Stimulated activated CD4-positive, alpha-beta T cell treated with anti-CD3 and anti-CD28 coated beads, Interleukin-12 subunit alpha, Interleukin-12 subunit beta, amount 100 ng/mL, for 48 hours (primary cell): ENCODE measurements at regions not wholly inside any gene's neighbourhood (a gene's known extent, or its start where the extent isn't known, plus 50 kb on each side); places are given as distances from the start of the nearest gene placed in this dataset.

Source experiments
- DNase-seq, 3 donors: peaks; one replicate each; pipeline ENCODE4 v3.0.0-alpha.2; 2020; ENCODE audit warnings: low read depth in 2 of 3, low spot score in 1 of 3

DNA sequence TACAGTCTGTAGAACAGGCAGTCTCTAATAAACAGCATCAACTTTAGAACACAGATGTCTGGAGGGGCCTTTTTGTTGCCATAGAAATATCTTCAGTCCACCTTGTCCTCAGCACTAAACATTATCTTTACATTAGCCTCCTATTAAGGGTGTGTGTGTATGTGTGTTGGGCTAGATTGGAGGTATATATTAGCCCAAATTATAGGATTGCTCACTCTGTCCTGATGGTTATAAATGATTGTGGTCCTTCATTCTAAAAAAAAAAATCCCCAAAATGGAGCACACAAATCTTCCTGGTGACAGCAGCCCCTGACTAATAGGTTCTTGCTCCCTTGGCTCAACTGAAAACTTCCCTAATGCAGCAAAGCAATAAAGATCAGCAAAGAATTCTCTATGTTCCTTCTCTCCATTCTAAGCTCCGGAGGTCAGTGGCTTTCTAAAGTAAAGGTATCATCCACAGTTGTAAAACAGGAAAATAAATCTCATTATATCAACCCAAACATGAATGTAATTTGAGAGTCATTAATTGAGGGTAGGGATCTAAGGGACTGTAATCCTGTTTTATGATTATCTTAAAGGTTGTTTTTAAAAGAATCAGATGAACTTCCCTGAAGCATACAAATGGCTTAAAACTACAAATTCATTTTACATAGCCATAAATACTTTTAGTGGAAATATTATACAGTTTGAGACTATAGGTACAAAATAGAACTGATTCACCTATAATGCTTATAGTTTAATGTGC is 232.7 kb downstream of the KLF12 start:
- no peak for DNase-seq

- DNase-seq = no peak
Observed at GRCh38 chr13:73900591-73900990, 233.6 kb downstream of the KLF12 start.

DNA sequence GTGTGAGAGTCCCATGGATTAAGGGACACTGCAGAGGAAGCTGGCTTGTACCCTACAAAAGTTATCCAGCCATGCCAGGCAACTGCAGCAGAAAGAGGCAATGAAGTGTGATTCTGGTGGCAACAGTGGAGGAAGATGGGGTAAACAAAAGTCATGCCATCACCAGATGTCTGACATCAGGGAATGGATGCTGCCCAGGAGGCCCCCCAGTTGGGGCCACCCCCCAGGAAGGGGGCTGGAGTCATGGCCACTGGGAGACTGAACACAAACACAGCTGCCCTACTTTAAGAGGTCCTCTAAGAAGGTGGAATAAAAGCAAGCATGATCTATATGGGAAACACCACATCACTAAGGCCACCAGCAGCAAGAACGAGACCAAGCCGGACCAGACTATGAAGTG is 235.3 kb downstream of the KLF12 start:
- DNase-seq = no peak

- DNase-seq = no peak
Observed at GRCh38 chr13:73898276-73898675, 235.9 kb downstream of the KLF12 start.

DNA sequence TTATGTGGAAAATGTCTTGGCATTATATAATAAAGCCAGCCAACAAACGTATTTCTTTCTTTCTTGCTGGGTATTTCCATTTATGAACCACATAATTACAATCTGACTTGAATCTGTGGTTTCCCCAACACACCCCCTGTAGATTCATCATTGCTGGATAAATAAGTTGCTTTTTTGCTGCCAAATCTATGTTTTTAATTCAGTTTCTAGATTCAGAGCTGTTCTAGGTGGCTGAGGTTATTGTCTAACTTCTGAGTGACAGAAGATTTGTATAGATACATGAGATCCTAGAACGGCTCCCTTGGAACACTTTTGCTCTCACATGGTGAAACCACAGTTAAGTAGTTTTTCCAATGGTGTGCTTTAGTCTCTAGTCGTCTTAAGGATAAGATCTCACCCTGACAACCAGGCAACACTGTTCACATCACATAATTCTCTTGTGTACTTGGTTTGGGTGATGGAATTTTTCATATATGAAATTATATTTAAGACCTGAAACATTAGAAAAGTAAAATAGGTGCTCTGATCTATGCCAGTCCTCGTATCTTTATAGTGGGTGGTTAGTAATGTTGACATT is 239.1 kb downstream of the KLF12 start:
- DNase-seq = no peak

- DNase-seq = no peak
Observed at GRCh38 chr13:73893833-73894232, 240.4 kb downstream of the KLF12 start.

DNA sequence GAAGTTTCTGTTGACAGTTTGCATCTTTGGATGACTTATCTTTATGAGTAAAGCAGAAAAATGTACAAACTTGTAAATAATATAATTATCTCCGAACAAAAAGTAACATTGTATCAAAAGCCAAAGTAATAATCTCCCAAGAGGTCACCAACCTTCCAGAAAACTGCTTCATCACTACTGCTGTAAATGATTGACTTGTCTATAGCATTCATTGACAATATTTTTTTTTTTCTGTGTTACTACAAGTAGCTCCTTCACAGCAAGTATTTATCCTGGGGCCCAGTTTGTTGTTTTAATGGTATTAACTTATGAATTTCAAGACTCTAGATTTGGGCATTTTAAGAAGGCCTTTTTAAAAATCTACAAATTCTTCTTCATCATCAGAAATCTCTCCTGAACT is 242.4 kb downstream of the KLF12 start:
- DNase-seq = no peak

- DNase-seq = no peak
Observed at GRCh38 chr13:73883162-73883561, 251.0 kb downstream of the KLF12 start.

- no peak for DNase-seq
Observed at GRCh38 chr13:73880365-73880764, 253.8 kb downstream of the KLF12 start.

DNA sequence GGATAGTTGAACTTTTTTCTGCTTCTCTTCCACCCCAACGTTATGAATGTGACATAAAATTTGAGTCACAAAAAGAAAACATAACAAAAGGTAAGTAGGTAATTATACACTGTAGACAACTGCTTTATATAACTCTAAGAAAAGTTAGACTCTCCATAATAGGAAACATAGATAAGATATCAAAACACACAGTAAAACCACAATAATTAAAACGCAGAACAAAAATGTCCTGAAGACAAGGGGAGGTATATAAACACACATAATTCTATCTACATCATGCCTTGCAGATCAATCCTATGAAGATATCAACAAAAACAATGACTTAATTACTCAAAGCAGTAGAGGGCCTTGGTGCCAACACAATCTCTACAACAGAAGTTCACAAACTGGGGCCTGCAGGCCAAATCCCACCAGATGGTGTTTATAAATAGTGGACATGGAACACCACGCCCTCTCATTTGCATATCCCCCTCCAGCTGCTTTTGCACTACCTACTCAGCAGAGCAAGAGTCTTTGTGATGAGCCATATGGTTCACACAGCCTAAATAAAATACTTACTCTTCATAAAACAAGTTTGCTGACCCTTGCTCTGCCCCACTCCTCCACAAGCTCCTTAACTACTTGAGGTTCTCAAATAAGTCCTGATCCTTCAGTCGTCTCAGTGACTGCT is 254.7 kb downstream of the KLF12 start:
- DNase-seq = no peak

- DNase-seq = no peak
Observed at GRCh38 chr13:73877399-73877798, 256.8 kb downstream of the KLF12 start.

- DNase-seq = no peak
Observed at GRCh38 chr13:73876323-73876722, 257.9 kb downstream of the KLF12 start.

- no peak for DNase-seq
Observed at GRCh38 chr13:73873940-73874830, 260.0 kb downstream of the KLF12 start.

DNA sequence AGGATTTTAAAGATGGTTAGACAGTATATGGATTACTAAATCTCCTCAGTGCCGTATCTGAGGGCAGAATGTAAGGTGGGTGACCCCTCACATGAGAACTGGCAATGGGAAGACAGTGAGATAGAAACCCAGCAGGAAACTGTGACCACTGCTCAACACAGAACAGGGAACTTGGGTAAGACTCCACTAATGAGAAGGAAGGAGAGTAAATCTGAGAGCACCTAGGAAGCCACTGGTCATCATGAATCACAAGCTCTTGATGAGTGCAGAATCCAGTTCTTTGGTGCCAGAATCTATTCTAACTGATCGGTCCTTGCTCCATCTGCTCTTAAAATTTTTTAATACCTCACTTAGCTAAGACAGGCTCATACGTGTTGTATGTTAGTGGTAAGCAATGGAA is 261.8 kb downstream of the KLF12 start:
- no peak for DNase-seq

DNA sequence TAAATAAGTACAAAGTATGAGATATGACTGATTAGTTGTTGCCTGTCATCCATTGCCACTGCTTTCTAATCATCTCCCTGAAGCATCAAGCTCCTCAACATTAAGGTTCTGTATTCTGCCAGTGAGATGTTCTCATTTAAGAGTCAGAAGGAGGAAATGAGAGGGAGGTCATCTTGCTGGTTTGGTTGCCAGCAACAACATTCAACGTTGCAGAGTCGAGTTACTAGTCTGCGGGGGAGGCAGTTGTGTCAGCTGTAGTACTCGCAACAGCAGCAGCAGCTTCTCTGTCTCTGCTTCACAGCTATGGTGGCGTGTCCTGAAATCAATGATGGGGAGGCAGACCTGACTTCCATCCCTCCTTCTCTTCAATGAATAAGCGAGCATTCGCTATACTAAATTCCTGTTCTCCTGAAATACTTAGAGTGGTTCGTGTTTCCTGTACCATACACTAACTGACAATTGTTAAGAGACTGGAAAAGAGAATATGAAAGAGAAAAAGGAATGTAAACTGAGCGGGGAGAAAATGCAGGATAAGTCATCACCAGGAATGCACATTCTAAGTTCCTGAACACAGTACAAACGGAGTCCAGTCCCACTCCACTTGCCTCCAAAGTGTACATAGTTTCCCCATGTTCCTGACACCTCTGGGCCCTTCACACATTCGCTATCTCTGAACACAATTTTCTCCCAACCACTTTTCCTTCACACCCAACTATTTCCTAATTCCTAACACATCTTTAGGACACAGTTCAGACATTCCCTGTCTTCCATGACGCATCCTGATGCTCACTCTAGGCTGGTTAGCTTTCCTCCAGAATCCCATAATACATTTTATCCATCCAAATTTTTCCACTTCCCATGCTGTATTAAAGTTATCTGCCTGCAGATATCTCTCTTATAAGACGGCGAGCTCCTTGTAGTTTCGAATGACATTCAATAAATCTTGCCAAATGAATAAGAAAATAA is 263.0 kb downstream of the KLF12 start:
- no peak for DNase-seq

GRCh38 chr13:73870036-73870741 is 264.0 kb downstream of the KLF12 start:
- no peak for DNase-seq

GRCh38 chr13:73865027-73865426 is 269.2 kb downstream of the KLF12 start:
- no peak for DNase-seq

DNA sequence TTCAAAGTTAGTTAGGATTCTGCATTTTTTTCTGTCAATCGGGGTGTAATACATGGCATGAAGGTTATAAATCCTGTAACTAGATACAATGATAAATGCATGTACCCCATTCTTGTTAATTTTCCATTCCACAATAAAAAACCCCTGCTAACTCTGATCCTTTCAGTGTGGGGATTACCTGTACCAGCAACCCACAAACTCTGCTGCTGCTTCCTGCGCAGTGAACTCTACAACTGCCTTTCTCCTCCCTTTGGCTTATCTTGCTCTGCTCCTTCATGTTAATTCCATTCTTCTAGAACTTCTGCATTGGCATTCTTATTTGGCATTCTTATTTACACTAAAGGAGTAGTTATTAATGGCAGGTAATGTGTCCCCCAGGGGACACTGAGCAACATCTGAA is 273.1 kb downstream of the KLF12 start:
- no peak for DNase-seq

DNA sequence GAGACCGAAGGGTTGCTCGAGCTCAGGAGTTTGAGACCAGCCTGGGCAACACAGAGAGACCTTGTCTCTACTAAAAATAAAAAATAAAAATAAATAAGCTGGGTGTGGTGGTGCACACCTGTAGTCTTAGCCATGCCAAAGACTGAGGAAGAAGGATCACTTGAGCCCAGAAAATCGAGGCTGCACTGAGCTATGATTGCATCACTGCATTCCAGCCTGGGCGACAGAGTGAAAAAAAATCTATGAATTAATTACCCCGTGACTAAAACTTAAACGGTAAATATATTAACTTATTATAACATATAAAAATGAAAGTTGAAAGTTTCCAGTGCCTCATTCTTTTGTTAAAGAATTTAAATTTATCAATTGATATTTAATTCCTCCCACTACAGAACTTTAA is 273.7 kb downstream of the KLF12 start:
- no peak for DNase-seq

DNA sequence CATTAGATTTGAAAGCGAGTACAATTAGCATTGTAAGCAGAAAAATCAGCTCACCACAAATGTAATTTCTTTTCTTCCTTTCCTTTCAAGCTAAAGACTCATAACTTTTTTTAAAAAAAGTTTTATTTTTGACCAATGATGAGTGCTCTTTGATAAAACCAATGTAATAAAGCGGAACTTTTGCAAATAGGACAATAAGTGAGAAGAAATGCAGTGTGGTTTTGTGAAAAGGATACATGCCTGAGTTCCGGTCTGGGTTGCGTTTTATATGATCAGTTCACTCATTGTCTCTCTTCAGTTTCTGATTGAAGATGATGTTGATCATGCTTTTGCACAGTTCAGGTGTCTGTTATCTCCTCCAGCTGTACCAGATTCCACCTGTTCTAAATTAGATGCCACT is 274.4 kb downstream of the KLF12 start:
- DNase-seq = no peak
